Skeletal muscle tissue (tissue), 3 donors: ENCODE measurements at regions not wholly inside any gene's neighbourhood (a gene's known extent, or its start where the extent isn't known, plus 50 kb on each side); places are given as distances from the start of the nearest gene placed in this dataset.
"Not testable (repeated sequence)": the region's sequence is repeated elsewhere in the genome, so short reads cannot be mapped to it uniquely, and the experiment has no call there.

Experiments
- H3K27ac ChIP-seq: one replicate; pipeline ENCODE4 v1.7.0; 2013; ENCODE audit warnings: mild to moderate bottlenecking, low read depth, low read length, inconsistent platforms
- H3K27me3 ChIP-seq, 3 donors: one replicate each; pipeline ENCODE4 v1.7.0; 2013; ENCODE audit warnings: low read length in 3 of 3; ENCODE audit not compliant: control insufficient read depth in 3 of 3, insufficient read depth in 3 of 3
- H3K36me3 ChIP-seq, 3 donors: one replicate each; pipeline ENCODE4 v1.7.0; 2013; ENCODE audit warnings: low read length in 3 of 3; ENCODE audit not compliant: control insufficient read depth in 3 of 3, insufficient read depth in 3 of 3
- H3K4me1 ChIP-seq, 3 donors: one replicate each; pipeline ENCODE4 v1.7.0; 2013; ENCODE audit warnings: low read length in 3 of 3, mild to moderate bottlenecking in 3 of 3; ENCODE audit not compliant: control insufficient read depth in 3 of 3, insufficient read depth in 3 of 3
- H3K4me3 ChIP-seq, 3 donors: one replicate each; pipeline ENCODE4 v1.7.0; 2013; ENCODE audit warnings: low read length in 3 of 3
- H3K9ac ChIP-seq, 3 donors: one replicate each; pipeline ENCODE4 v1.7.0; 2013; ENCODE audit warnings: low read length in 3 of 3, mild to moderate bottlenecking in 3 of 3, moderate library complexity in 2 of 3, low read depth in 1 of 3
- H3K9me3 ChIP-seq, 3 donors: one replicate each; pipeline ENCODE4 v1.7.0; 2013; ENCODE audit warnings: low read length in 3 of 3; ENCODE audit not compliant: control insufficient read depth in 3 of 3
- donor health status: Osteomylitis.

DNA sequence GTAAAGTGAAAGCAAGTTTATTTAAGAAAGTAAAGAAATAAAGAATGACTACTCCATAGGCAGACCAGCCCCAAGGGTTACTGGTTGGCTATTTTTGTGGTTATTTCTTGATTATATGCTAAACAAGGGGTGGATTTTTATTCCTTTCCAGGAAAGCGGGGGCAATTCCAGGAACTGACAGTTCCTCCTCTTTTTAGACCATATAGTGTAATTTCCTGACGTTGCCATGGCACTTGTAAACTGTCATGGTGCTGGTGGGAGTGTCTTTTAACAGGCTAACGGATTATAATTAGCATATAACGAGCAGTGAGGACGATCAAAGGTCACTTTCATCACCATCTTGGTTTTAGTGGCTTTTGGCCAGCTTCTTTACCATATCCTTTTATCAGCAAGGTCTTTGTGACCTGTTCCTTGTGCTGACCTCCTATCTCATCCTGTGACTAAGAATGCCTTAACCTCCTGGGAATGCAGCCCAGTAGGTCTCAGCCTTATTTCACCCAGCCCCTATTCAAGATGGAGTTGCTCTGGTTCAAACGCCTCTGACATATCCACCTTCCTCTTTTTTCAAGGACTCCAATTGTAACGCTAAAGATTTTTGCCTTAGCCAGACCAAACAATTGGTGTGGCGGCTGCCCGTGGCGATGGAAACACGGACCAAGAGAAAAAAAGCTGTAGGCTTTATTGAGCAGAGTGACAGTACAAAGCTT lies 103.8 kb downstream of the FAM72B start:
- H3K9ac ChIP-seq, H3K4me1 ChIP-seq: not testable (repeated sequence)

GRCh38 chr1:121080904-121081264 lies 103.3 kb downstream of the FAM72B start:
- H3K4me3 ChIP-seq = not testable (repeated sequence)

More for the DNA sequence above, 103.8 kb downstream of the FAM72B start:
- not testable (repeated sequence) for H3K4me3 ChIP-seq, H3K9me3 ChIP-seq, H3K36me3 ChIP-seq, H3K27ac ChIP-seq, H3K27me3 ChIP-seq

GRCh38 chr1:121081625-121082199 lies 102.4 kb downstream of the FAM72B start:
- not testable (repeated sequence) for H3K36me3 ChIP-seq, H3K27ac ChIP-seq, H3K4me3 ChIP-seq, H3K9ac ChIP-seq, H3K27me3 ChIP-seq, H3K4me1 ChIP-seq, H3K9me3 ChIP-seq

More at GRCh38 chr1:121080904-121081264, 103.3 kb downstream of the FAM72B start:
- H3K9ac ChIP-seq, H3K4me1 ChIP-seq, H3K27me3 ChIP-seq, H3K36me3 ChIP-seq, H3K27ac ChIP-seq, H3K9me3 ChIP-seq: not testable (repeated sequence)

GRCh38 chr1:121082995-121083394 lies 101.1 kb downstream of the FAM72B start:
- H3K9me3 ChIP-seq, H3K36me3 ChIP-seq, H3K4me1 ChIP-seq, H3K27ac ChIP-seq, H3K9ac ChIP-seq, H3K27me3 ChIP-seq, H3K4me3 ChIP-seq: not testable (repeated sequence)

DNA sequence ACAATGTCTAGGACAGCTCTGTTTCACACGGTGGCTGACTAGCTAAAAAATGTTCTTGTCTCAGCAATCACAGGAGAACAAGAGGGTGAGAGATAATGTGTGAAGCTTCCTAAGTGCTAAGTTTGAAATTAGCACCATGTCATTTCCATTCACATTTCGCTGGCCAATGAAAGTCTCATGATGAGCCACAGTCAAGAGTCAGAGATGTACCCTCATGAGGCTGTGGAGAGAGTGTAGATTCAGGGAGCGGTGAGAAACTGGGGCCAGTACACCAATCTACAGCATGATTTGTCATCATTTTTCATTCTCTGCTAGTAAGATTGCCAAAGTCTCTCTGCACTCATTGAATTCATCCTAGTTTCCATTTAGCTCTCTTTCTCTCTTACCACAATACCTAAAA lies 97.9 kb downstream of the FAM72B start:
- not testable (repeated sequence) for H3K27me3 ChIP-seq, H3K36me3 ChIP-seq, H3K9me3 ChIP-seq, H3K4me3 ChIP-seq, H3K27ac ChIP-seq, H3K4me1 ChIP-seq, H3K9ac ChIP-seq

DNA sequence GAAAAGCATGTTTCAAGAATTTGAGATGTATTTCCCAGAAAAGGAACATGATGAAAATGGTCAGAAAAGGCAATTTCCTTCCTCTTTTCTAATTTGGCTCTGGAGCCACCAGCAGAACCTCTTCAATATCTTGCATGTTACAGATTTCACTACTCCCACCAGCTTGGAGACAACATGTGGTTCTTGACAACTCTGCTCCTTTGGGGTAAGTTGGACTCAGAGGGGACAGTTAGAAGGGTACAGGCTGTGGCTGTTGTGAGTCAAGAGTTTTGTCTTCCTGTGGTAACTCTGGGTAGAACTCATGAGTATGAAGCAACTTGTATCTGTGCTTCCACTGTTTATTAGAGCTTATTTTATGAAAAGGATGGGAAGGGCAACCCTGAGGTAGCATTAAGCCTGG lies 96.9 kb downstream of the FAM72B start:
- H3K36me3 ChIP-seq, H3K9ac ChIP-seq, H3K4me1 ChIP-seq, H3K9me3 ChIP-seq, H3K27me3 ChIP-seq, H3K4me3 ChIP-seq, H3K27ac ChIP-seq: not testable (repeated sequence)

- not testable (repeated sequence) for H3K4me1 ChIP-seq, H3K9me3 ChIP-seq, H3K4me3 ChIP-seq, H3K27me3 ChIP-seq, H3K27ac ChIP-seq, H3K36me3 ChIP-seq, H3K9ac ChIP-seq
Observed at GRCh38 chr1:121088568-121088967, 95.6 kb downstream of the FAM72B start.

GRCh38 chr1:121092329-121092968 lies 91.7 kb downstream of the FAM72B start:
- not testable (repeated sequence) for H3K36me3 ChIP-seq, H3K9me3 ChIP-seq, H3K27ac ChIP-seq, H3K4me1 ChIP-seq, H3K9ac ChIP-seq, H3K27me3 ChIP-seq, H3K4me3 ChIP-seq

DNA sequence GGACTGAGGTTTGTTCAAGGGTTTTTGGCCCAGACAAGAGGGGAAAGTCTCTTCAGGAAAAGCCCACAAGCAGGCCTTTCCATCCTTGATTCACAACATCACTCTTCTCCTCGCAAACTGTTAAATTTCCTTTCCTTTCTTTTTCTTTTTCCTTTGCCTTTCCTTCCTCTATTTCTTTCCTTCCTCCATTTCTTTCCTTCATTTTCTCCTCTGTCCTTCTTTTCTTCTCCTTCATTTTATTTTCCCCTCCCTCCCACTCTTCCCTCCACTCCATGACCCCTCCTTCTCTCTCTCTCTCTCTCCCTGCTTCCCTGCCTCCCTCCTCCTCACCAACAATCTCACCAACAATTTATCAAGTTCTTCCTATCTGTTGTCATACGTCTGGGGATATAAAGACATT lies 89.1 kb downstream of the FAM72B start:
- H3K4me3 ChIP-seq, H3K27ac ChIP-seq, H3K36me3 ChIP-seq, H3K27me3 ChIP-seq, H3K4me1 ChIP-seq, H3K9me3 ChIP-seq, H3K9ac ChIP-seq: not testable (repeated sequence)

- H3K27ac ChIP-seq, H3K27me3 ChIP-seq, H3K9me3 ChIP-seq, H3K36me3 ChIP-seq, H3K9ac ChIP-seq, H3K4me3 ChIP-seq, H3K4me1 ChIP-seq: not testable (repeated sequence)
Observed at GRCh38 chr1:121097127-121097866, 86.8 kb downstream of the FAM72B start.
